ENCODE measurements at regions not wholly inside any gene's neighbourhood (a gene's known extent, or its start where the extent isn't known, plus 50 kb on each side); places are given as distances from the start of the nearest gene placed in this dataset.

- no peak for DNase-seq (ENCODE audit: low spot score)
Measured at GRCh38 chr4:165610679-165611437, 232.1 kb downstream of the CPE start.

- DNase-seq (ENCODE audit: low spot score): no peak
Measured at GRCh38 chr4:165612936-165613335, 234.1 kb downstream of the CPE start.

GRCh38 chr4:165613581-165613980 is 234.8 kb downstream of the CPE start:
- DNase-seq (ENCODE audit: low spot score): no peak

- no peak for DNase-seq (ENCODE audit: low spot score)
Measured at GRCh38 chr4:165620913-165621312, 242.1 kb downstream of the CPE start.

DNA sequence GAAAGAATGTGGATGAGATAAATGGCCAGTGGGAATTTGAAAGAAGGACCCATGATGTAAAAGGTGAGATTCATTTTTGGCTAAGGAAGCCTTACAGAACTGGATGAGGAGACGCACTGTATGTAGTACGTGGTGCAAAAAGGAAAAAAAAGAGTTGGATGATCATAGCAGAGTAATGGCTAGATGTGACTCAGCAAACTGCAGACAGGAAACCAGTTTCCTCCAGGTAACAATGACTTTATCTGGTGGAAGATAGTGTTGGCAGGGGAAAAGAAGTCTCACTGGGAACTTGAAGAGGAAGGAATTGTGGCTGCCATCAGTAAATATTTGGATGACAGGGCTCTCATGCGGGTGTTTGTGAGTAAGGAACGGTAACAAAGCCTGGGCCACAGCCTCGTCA is 243.2 kb downstream of the CPE start:
- DNase-seq (ENCODE audit: low spot score): peak; percentile 87

DNA sequence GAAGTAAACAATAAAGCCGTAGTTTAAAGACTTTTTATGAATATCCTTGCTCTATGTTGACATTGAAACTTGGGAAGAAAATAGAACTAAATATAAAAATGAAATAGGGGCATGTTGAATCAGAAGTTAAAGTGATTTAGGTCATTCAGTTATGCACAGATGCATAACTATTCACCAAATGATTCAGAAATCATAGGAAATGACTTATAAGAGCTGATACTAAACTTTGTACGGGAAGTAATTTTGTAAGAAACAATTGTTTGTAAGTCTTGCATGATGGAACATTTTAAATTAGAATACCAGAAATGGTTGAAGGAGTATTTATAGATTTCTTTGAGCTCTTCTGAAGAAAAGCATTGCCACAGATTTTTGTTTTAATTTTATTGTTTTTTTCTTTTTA is 246.5 kb downstream of the CPE start:
- DNase-seq (ENCODE audit: low spot score): peak; percentile 85

DNA sequence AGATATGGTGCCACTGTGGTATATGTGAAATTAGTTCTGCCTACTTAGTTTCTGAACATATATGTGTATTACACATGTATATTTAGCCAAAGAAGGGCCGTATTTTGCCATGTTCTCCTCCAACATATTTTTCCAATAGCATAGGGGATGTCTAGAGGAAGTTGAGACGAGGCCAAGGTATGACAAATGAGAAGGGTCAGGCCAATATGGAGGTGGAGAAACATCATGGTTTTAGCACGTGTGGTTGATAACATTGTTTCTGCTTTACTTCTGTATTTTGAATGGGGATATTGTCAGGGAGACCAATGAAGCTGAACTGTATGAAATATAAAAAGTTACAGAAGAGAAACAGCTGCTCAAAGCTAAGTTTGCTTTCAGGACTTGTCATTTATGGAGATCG is 246.7 kb upstream of the TLL1 start:
- no peak for DNase-seq (ENCODE audit: low spot score)

- no peak for DNase-seq (ENCODE audit: low spot score)
Measured at GRCh38 chr4:165627128-165627527, 245.9 kb upstream of the TLL1 start.

GRCh38 chr4:165627548-165627947 is 245.5 kb upstream of the TLL1 start:
- no peak for DNase-seq (ENCODE audit: low spot score)

GRCh38 chr4:165628572-165628971 is 244.5 kb upstream of the TLL1 start:
- DNase-seq (ENCODE audit: low spot score): no peak

GRCh38 chr4:165630671-165631070 is 242.4 kb upstream of the TLL1 start:
- DNase-seq (ENCODE audit: low spot score): no peak

- no peak for DNase-seq (ENCODE audit: low spot score)
Measured at GRCh38 chr4:165631208-165631894, 241.7 kb upstream of the TLL1 start.

DNA sequence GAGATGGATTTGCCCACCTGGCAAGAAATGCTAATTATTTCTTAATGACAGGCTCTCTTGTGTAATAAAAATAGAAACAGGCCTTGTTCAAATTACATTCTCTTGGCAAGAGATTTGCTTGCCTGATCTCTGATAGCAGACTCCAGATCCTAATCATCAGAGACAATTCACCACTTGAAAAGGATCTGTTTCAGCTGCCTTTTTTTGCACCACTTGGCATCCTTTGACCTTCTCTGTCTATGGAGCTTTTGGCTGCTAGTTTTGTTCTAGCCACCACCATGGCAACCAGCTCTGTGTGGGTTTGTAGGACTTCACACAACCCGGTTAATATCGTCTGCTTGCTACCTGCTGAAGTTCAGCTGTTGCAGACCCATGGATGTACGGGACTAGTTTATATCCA is 241.1 kb upstream of the TLL1 start:
- DNase-seq (ENCODE audit: low spot score): no peak

- peak; percentile 38 for DNase-seq (ENCODE audit: low spot score)
Measured at GRCh38 chr4:165634766-165635165, 238.3 kb upstream of the TLL1 start.

GRCh38 chr4:165635381-165635780 is 237.7 kb upstream of the TLL1 start:
- no peak for DNase-seq (ENCODE audit: low spot score)

DNA sequence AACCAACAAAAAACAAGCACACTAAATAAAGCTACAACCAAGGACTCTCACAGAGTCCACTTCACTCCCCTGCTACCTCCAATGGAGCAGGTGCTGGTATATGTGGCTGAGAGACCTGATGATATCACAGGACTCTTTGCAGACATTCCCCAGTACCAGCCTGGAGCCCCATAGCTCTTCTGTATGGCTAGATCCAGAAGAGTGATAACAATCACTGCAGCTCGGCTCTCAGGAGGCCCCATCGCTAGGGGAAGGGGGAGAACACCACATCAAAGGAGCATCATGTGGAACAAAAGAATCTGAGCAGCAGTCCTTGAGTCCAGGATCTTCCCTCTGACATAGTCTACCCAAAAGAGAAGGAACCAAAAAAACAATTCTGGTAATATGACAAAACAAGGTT is 237.1 kb upstream of the TLL1 start:
- DNase-seq (ENCODE audit: low spot score): no peak

DNA sequence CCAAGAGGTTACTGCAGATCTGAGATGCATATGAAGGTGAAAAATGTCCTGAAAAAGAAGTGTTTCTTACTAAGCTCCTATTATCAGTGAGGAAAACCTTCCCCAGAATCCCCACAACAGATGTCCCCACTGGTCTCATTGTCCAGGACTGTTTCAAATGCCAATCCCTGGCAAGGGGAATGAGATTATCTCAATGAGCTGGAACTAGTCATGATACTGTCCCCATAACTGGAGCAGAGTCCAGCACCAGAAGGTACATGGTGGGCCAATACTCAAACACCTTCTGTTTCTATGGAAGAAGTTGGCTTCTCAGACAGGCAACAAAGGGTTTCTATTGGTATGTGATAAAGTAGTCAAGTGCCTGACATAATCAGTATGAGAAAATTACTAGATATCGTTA is 221.1 kb upstream of the TLL1 start:
- DNase-seq (ENCODE audit: low spot score): no peak

DNA sequence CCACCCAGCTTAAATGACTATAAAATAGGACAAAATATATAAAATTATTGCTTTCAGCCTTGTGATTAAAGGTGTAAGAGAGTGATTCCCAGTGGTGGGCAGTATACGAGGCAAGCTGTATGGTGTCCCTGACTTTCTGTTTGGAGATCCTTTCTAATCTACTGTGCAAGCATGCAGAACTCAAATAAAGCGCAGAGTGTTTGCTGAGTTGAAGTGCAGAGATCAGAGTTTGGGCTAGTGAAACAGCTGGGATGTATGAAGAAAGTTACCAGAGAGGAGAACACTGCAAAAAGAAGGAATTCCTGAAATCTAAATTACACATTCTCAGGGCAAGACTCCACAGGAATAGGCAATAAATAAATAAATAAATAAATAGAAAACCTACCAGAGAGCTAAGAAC is 218.5 kb upstream of the TLL1 start:
- DNase-seq (ENCODE audit: low spot score): no peak

DNA sequence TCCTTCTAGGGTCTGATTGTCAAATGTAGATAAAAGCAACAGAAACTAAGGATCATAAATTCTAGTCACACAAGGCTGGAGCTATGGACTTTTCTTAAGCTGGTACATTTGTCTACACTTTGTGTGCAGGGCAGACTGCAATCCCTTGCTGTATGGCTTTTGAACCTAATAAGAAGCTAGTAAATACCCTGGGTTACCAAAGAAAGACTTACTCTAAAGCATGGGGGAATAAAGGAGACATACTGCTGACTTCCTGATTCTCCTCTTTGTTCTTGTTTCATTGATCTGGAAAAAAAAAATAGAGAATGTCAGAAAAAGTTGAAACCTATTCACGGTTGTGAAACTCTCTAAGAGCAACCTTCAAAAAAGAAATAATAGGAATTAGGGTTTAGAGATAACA is 216.6 kb upstream of the TLL1 start:
- no peak for DNase-seq (ENCODE audit: low spot score)

GRCh38 chr4:165656829-165657490 is 216.1 kb upstream of the TLL1 start:
- no peak for DNase-seq (ENCODE audit: low spot score)

DNA sequence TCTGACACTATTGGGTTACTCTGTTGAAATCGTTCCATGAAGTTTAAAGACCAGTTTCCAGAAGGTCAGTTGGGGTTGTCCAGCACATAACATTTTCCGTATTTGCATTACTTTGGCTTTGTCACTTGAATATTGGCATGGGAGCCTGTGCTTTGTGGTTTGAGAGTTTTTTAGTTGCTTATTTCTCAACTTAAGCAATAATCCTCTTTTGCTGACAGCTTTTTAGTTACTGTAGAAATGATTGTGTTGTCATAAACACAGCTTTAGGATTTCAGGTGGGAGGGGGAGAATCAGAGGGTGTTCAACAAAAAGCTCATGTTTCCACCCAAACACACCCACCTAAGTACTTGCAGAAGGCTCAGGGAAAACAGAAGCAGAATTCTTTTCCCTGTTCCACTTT is 210.7 kb upstream of the TLL1 start:
- no peak for DNase-seq (ENCODE audit: low spot score)

DNA sequence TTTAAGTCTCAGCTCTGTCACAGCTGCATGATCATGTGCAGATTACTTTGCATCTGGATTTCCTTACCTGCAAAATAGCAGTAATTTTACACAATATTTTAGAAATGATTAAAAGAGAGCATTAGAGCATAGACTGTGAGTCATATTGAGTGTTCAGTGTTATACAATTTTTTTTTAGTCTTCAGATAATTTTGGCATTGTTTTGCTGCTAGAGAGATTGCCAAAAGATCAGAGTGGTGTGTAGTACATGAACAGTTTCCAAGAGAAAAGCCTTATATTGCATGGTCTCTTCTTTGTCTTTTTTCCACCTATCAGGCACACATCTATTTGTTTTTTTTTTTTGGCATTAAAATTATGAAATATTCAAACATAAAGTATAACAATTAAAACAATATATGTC is 209.6 kb upstream of the TLL1 start:
- DNase-seq (ENCODE audit: low spot score): no peak

DNA sequence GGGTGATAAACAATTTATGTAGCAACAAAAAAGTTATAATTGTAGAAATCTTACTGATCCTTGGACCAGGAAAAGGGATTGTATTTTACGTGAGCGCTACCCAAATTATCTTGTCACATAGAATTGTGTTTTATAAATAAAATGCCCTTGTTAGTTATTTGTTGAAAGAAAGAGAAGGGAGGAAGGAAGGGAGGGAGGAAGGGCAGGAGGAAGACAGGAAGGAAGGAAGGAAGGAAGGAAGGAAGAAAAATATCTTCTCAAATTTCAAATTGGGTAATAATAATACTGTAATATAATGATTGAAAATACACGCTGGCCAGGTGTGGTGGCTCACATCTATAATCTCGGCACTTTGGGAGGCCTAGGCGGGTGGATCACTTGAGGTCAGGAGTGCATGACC is 206.2 kb upstream of the TLL1 start:
- no peak for DNase-seq (ENCODE audit: low spot score)

Data from kidney capillary endothelial cell (primary cell).